Fibroblast of mammary gland (primary cell): ENCODE measurements at regions not wholly inside any gene's neighbourhood (a gene's known extent, or its start where the extent isn't known, plus 50 kb on each side); places are given as distances from the start of the nearest gene placed in this dataset.

ENCODE experiments used
- DNase-seq: peaks from one replicate; pipeline ENCODE4 v3.0.0-alpha.2; 2010; ENCODE audit warnings: low read depth
- H3K4me3 ChIP-seq: 2 replicates; pipeline ENCODE4 v1.5.1; 2011; ENCODE audit warnings: low read depth, mild to moderate bottlenecking, low read length, moderate library complexity; ENCODE audit not compliant: control insufficient read depth
- CTCF ChIP-seq: conservative IDR thresholded peaks from 2 replicates; pipeline ENCODE4 v1.5.1; 2011; ENCODE audit warnings: low read depth, low read length, inconsistent platforms; ENCODE audit not compliant: control insufficient read depth, insufficient read depth

GRCh38 chr10:29850371-29850770, 209.0 kb downstream of the JCAD start:
- no peak for DNase-seq
- TF ChIP-seq CTCF = no peak
- no peak overlapping the region for H3K4me3 ChIP-seq

GRCh38 chr10:29849886-29850285, 209.5 kb downstream of the JCAD start:
- H3K4me3 ChIP-seq = no peak overlapping the region
- DNase-seq = no peak
- no peak for TF ChIP-seq CTCF

- no peak for TF ChIP-seq CTCF
- no peak overlapping the region for H3K4me3 ChIP-seq
- DNase-seq = peak; percentile 63
Measured at GRCh38 chr10:29849126-29849833, 210.1 kb downstream of the JCAD start.

GRCh38 chr10:29846881-29847280, 212.1 kb upstream of the SVIL start:
- no peak for DNase-seq
- no peak for TF ChIP-seq CTCF

GRCh38 chr10:29845166-29845565, 210.4 kb upstream of the SVIL start:
- DNase-seq = no peak
- no peak for TF ChIP-seq CTCF
- H3K4me3 ChIP-seq = no peak overlapping the region

More at GRCh38 chr10:29846881-29847280, 212.1 kb upstream of the SVIL start:
- no peak overlapping the region for H3K4me3 ChIP-seq

- DNase-seq = no peak
- no peak overlapping the region for H3K4me3 ChIP-seq
- TF ChIP-seq CTCF = no peak
Measured at GRCh38 chr10:29843143-29843542, 208.4 kb upstream of the SVIL start.
